G401 (cell line): ENCODE measurements at regions not wholly inside any gene's neighbourhood (a gene's known extent, or its start where the extent isn't known, plus 50 kb on each side); places are given as distances from the start of the nearest gene placed in this dataset.
"Not testable (repeated sequence)": the region's sequence is repeated elsewhere in the genome, so short reads cannot be mapped to it uniquely, and the experiment has no call there.

ENCODE experiments used
- DNase-seq: peaks from one replicate; pipeline ENCODE4 v3.0.0-alpha.2; 2015; ENCODE audit warnings: low spot score
- in situ Hi-C: cut with HindIII; loops from 2 replicates; pipeline ENCODE4 v1.10.0; 2016; ENCODE audit warnings: low sequenced_read_pairs, mixed read lengths

DNA sequence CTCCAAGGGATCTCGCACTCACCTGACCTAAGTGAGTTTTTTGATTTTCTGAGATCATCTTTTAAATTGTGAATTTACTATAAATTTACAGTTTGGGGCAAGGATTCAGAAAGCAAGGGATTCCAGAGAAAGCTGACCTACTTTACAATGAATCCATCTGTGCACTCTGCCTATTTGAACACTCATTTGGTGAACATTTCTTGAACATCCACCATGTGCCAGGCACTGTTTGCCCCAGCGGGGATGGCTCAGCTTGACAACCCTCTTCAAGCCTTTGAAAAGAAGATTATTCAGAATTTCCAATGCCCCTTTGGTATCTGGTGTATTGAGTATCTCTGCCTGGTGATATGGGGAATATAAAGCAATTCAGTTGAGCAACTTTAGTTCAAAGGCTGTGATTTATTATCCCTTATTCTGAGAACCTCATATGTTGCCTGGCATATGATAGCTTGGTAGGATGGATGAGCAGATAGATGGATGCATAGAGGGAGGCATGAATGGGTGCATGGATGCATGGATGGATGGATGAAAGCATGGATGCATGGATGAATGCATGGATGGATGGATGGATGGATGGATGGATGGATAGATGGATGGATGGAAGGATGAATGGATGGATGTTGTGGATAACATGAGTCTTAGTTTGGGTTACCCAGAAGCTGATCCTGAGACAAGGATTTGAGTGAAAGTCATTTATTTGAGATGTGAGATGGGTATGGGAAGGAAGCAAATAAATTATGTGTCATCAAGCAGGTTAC, 149.7 kb upstream of the ZNF366 start:
- in situ Hi-C loops: no loop called here
- DNase-seq: peak; percentile 85

DNA sequence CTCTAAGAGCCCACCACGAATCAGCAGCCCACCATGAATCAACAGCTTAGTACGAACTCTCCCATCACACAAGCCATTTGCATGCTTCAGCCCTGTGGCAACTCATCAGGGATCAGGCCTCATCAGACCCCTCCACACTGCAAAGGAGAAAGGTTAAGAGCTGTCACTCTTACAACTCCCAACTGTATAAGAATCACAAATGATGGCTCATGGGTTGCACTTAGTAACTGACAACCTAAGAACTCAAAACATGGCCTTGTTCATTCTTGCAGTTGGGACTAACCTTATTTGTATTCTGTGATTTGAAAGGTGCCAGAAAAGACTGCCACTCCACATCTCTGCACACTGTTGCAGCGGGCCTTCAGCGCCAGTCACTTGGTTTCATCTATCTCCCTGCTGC, 149.1 kb upstream of the ZNF366 start:
- in situ Hi-C loops: no loop called here
- DNase-seq: no peak

DNA sequence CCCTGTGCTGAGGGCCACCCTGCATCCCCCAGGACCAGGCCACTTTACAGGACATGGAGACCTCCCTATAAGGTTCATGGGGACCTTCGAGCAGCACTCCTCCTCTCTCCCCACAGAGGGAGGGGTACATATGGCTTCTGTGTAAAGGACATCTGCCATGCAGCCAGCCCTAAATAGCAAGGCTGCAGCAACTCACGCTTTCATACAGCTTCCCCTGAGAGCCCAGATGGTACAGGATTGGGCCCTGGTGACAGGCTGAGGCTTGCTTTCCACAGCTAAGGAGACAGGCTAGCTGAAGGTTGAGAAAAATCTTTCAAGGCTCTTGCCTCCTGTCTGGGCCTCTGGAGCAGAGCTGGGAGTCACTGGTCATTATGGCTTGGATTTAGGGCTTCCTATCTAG, 147.0 kb upstream of the ZNF366 start:
- DNase-seq: peak; percentile 86
- in situ Hi-C loops: no loop called here

DNA sequence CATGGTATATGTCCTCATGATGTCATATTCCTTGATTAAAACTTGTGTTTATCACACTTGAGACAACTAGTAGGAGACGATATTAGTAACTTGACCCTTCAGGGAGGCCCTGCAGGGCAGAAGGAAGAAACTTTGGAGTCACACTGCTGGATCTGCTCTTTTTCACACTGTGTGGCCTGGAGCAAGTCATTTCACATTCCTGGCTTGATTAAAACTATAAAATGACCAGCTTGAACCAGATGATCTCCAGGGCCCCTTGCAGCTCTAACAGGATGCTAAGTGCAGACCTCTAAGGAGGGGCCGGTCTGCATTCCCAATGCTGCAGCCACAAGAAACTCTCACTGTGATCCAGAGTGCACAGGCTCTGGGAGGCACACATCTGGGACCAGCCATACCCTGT, 146.4 kb upstream of the ZNF366 start:
- DNase-seq: peak; percentile 6
- in situ Hi-C loops: no loop called here

DNA sequence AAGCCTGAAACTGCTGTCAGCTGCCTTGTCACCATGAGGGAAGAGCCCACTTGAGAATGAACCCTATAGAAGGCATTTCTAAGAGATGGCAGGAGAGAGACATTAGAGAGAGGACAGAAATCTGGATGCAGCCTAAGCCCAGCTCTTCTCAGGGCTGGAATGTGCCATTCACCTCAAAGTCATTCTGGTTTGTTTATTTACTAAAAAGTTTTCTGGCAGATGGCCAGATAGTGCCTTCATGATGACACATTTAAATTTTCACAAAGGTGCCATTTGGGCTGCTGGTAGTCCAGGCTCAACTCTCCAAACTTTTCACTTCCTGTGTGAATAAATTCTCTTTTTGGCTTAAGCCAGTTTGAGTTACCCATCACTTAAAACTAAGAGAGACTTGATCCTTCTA, 144.6 kb upstream of the ZNF366 start:
- DNase-seq: no peak
- in situ Hi-C loops: no loop called here

DNA sequence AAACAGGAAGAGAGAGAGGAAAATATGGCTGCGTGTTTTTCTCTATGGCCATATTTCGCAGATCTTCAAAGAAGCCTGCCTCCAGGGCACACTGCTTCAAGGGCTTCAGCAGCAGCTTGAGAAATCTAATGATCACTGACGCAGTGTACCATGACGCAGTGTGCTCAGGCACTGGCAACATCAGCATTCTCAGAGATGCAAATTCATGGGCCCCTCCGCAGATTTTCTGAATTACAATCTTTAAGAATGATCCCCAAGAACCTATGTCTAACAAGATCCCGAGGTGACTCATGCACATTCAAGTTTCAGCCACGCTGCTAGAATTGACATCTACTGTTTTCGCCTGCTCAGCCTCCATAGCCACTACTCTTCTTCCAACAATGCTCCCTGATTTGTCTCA, 143.9 kb upstream of the ZNF366 start:
- no peak for DNase-seq
- in situ Hi-C loops: no loop called here

DNA sequence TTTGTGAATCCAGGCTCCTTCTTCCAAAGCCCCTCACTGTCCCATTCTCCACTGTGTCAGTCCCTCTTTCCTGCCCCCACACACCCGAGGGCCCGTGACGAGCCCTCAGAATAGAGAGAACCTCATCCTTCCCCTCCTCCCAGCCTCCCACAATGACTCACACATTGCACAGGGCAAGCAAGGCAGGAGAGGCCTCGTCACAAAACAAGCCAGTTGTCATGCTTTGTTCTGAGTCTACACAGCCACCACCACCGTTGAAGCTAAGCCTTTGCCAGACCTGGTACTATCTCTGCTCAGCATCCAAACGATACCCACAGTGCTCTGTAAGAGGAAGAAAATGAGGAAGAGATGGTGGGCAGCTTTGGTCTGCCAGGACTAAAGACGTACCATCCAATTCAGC, 142.2 kb upstream of the ZNF366 start:
- DNase-seq: no peak
- in situ Hi-C loops: no loop called here

DNA sequence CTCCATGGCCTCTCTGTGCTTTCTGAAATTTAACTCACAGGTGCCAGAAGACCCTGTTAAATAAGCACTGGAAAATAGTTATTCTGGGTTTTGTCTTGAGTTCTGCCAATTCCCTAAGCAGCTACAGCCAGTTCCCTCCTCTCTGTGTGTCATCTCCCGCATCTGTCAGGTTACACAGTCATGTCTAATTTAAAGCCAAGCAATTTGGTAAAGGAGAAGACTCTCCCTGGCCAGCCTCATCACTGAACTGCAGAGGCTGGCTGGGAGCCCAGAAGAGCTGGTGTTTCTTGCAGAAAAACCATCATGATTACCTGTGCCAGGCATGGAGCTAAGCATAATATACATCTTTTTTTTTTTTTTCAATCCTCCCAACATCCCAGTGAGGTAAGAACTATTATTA, 141.3 kb upstream of the ZNF366 start:
- in situ Hi-C loops: no loop called here

DNA sequence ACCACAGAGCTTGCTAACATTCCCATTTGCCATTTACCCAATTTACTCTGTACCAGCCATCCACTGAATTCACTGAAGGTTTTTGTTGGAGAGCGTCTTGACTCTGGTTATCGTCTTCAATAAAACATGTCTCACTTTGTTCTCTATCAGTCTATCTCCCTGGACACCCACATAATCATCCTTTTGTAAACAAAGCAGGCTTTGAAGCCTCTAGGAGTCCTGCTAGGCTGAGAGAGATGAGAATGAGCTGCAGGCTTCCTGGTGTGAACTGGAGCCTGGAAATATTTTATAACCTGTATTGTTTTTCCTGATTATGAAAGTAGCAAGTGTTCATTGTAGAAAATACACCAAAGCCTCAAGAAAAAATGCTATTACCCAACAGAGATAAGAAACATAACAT, 140.6 kb upstream of the ZNF366 start:
- in situ Hi-C loops: no loop called here
- DNase-seq: no peak

More for the DNA sequence above, 141.3 kb upstream of the ZNF366 start:
- DNase-seq: peak; percentile 74

DNA sequence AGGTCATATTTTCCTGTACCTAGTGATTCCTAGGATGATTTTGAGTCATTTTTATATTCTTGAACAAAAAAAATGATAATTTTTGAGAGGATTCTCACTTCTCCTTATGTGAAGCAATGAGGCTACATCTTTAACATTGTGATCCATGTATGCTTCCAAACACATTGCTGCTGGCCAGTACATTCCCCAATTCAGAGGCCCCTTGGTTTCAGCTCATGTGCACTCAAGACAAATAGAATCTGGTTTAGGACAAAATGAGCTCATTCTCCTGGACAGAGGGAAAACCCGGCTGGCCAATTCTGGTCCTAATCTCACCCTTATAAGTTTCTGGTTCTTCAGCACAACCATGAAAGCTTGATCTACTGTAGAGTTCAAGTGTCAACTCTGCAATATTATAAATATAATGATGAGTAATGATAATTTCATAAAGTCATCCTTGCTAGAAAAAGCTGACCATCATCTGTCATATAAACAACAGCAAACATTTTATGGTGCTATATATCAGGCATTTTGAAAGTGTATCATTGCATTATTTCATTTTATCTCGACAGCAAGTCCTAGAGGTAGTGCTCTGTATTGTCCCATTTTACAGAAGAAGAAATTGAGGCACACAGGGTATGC, 139.1 kb upstream of the ZNF366 start:
- in situ Hi-C loops: no loop called here
- no peak for DNase-seq

DNA sequence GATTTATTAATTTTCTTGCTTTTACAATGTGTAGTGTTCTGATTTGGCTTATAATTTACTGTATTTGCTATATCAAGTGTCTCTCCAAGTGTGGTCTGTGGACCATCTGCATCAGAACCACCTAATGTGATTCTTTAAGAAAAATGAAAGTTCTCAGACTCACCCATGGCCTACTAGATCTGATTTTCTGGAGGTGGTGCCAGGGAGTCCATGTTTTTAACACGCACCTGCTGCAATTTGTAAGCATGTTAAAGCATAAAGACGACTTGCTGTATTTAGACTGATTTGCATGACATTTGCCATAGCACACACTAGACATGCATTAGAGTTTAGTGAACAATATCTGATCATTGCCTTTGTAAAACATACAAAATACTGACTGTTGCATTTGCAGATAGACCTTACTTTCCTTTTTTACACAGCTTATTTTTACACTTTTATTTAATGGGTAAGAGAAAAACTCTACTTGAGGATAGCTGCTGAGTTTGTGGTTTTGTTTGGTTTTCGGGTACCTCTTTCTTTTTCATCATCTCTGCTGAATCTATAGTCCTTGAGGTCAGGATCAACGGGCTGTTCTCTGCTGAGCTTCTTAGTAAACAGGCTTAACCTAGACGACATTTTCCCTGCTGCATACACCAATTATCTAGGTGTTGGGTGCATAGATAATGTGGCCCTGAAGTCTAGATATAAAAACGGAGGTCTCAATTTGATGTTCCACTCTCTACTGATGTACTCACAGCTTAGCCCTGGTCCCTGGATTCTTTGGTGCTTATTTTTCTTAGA, 138.0 kb upstream of the ZNF366 start:
- in situ Hi-C loops: no loop called here

DNA sequence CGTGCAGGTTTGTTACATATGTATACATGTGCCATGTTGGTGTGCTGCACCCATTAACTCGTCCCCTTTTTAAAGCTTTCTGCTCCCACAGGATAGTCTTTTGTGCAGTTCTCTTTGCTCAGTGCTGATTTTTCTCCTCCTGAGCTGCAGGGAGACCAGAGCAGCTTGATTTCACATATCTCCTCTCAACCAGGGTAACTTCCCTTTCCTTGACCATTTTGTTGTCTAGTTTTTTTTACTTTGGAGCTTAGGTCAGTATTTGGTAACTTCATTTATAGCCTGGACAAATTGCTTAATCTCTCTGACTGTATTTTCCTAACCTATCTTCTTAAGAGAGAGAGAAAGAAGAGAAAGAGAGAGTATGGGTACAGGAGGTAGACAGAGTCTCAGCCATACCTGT, 137.1 kb upstream of the ZNF366 start:
- in situ Hi-C loops: no loop called here
- DNase-seq: no peak

More for the DNA sequence above, 138.0 kb upstream of the ZNF366 start:
- DNase-seq: no peak

DNA sequence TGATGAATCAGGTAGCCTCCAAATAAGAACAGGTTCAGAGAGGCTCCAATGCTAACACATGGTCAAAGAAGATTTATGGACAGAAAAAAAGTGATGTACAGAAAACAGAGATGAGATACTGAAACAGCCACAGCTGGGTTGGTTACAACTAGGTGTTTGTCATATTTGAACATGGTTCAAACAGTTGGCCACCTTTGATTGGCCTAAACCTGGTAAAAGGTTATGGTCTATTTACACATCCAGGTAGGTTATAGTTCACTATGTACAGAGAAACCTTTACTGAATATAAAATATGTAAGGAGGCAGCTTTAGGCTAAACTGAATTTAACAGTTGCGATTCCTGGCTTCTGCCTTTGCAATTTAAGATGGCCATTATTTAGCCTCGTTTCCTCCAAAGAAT, 134.0 kb upstream of the ZNF366 start:
- in situ Hi-C loops: no loop called here
- no peak for DNase-seq

DNA sequence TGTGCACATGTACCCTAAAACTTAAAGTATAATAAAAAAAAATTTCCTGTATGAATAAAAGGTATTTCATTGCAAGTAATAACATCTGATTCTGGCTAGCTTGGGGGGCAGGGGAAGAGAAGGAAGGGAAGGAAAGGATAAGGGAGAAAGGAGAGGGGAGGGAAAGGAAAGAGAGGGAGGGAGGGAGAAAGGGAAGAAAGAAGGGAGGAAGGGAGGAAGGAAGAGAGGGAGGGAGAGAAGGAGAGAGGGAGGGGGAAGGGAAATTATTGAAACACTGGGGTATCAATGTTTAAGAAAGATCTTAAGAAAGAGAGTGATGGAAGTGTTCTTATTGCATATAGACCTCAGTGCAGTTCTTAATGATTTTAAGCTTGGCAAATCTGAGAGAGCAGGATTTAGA, 129.8 kb upstream of the ZNF366 start:
- DNase-seq: no peak
- in situ Hi-C loops: no loop called here

DNA sequence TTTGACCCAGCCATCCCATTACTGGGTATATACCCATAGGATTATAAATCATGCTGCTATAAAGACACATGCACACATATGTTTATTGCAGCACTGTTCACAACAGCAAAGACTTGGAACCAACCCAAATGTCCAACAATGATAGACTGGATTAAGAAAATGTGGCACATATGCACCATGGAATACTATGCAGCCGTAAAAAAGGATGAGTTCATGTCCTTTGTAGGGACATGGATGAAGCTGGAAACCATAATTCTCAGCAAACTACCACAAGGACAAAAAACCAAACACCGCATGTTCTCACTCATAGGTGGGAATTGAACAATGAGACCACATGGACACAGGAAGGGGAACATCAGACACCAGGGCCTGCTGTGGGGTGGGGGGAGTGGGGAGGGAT, 129.4 kb upstream of the ZNF366 start:
- DNase-seq, in situ Hi-C loops: not testable (repeated sequence)

DNA sequence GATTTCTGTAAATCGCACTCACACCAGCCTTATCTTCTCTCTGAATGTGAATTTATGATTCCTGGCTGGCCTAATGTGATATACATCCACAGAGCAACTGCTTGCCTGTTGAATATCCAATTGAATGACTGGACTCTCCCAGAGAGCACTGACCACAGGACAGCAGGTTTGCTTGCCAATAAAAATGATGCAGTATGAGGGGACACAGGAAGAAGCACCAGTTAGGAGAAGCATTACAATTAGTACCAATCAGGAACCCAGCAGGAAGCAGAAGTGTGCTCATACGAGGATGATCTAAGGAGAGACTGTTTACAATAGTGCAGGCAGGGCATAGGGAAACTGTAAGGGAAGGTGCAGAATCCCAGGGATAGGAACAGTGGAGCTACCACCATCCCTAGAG, 127.2 kb upstream of the ZNF366 start:
- DNase-seq: no peak
- in situ Hi-C loops: no loop called here

DNA sequence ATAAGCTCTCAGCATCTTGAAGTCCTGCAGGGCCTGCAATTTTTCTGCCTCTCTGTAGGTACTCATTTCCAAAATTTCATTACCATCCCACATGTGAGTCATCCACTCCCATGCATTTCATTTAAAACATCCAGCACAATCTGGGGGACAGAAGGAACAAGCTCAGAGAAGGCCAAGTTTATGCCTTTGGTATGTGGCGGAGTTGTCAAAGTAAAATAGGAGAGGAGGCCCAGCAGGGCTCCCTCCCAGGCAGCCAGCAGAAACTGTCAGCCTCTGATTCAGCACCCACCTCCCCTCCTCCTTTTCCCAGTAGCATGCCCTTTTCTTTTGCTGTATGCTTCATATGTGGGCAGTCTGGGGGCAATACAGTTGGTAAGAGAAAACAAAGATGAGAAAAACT, 126.4 kb upstream of the ZNF366 start:
- in situ Hi-C loops: no loop called here
- DNase-seq: no peak

DNA sequence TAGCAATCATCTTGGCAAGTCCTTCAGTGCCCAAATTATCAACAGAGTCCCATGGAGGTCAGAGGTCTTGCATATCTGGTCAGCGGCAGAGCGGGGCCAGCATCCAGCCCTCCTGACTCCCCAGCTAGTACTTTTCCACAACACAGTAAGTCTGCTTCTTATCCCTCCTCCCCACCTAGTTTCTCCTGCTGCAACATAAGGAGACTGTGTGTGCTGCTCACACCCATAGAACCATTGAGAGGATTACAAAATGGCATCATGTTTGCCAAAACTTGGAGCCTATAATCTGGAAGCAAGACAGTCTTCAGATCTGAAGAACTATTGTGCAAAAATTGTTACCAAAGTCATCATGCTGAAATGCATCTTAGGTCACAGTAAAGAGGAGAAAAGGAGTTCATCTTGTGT, 125.8 kb upstream of the ZNF366 start:
- DNase-seq: no peak
- in situ Hi-C loops: no loop called here

DNA sequence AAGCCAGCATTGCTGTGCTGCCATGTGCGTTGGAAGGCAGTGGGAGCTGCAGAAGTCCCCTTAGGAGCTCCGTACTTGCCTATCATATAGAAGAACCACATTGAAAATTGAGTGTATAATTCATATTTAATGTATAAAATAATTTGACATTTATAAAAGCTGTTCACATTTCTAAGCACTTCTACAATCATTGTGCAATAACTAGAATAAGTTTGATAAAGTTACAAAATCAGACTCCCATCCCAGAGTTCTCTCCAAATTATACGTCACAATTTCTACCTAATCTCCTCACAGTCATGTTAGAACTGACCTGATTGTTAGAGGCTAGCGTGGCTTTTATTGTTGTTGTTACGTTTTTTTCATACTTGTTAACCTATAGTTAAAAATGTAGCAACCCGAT, 123.5 kb upstream of the ZNF366 start:
- no peak for DNase-seq
- in situ Hi-C loops: no loop called here

DNA sequence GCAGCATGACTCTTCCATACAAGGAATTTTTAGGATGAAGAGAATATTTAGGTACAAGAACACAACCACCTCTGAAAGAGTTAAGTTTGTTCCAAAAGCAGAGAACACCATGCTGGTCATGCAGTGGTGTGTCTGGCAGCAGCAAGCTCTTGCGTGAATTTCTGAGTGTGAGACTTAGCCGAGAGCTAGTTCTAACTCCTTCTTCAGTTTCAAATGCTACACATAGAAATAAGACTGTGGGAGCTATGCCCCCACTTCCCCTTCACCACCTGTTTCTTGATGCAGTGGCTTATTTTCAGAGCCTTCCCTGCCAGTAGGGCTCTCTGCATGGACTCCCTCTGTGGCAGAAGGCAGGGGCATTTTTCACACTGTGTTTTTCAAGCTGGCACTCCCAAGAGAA, 122.9 kb upstream of the ZNF366 start:
- in situ Hi-C loops: no loop called here
- DNase-seq: peak; percentile 11
